WTC11 (cell line): ENCODE measurements at regions not wholly inside any gene's neighbourhood (a gene's known extent, or its start where the extent isn't known, plus 50 kb on each side); places are given as distances from the start of the nearest gene placed in this dataset.

Experiments
- ATAC-seq: fragments of 200-7000 bp; cut with Tn5 transposase; 2 replicates; pipeline ENCODE4 v1.10.0; 2021; ENCODE audit warnings: mild to moderate bottlenecking, moderate library complexity
- CTCF ChIA-PET: fragments of 300-600 bp; sonication (Branson Sonifier 250); formaldehyde crosslinking; loops from one replicate; lab custom pipeline; 2021; ENCODE audit warnings: antibody characterized with exemption; lab: Charles Lee
- POLR2A ChIA-PET: fragments of 350-600 bp; sonication (Branson Sonifier 250); formaldehyde crosslinking; loops from one replicate; lab custom pipeline; 2021; ENCODE audit warnings: antibody characterized with exemption; lab: Charles Lee
- DNase-seq: peaks from one replicate; pipeline ENCODE4 v3.0.0; 2021; ENCODE audit warnings: low spot score
- H3K27ac Mint-ChIP-seq: 2 replicates; pipeline ENCODE4 v1.8.0; 2021; ENCODE audit warnings: mixed read lengths
- H3K27me3 Mint-ChIP-seq: 2 replicates; pipeline ENCODE4 v1.8.0; 2021; ENCODE audit warnings: low read depth, mild to moderate bottlenecking, moderate library complexity, mixed read lengths
- H3K36me3 Mint-ChIP-seq: 2 replicates; pipeline ENCODE4 v1.8.0; 2021; ENCODE audit warnings: mixed read lengths
- H3K4me1 Mint-ChIP-seq: 2 replicates; pipeline ENCODE4 v1.8.0; 2022; ENCODE audit warnings: mixed read lengths
- H3K4me3 Mint-ChIP-seq: 2 replicates; pipeline ENCODE4 v1.8.0; 2021; ENCODE audit warnings: mild to moderate bottlenecking, moderate library complexity, mixed read lengths
- H3K9me3 Mint-ChIP-seq: 2 replicates; pipeline ENCODE4 v1.8.0; 2021; ENCODE audit warnings: mixed read lengths
- CREB1 ChIP-seq: sonication (generic); formaldehyde crosslinking; IDR thresholded peaks from 2 replicates; pipeline ENCODE4 v1.8.0; 2023; ENCODE audit warnings: mild to moderate bottlenecking, missing genetic modification reagents
- E2F4 ChIP-seq: sonication (generic); formaldehyde crosslinking; IDR thresholded peaks from 2 replicates; pipeline ENCODE4 v1.8.1; 2022; ENCODE audit warnings: low read depth, mild to moderate bottlenecking, moderate library complexity, missing genetic modification reagents, borderline replicate concordance
- ELF4 ChIP-seq: sonication (generic); formaldehyde crosslinking; IDR thresholded peaks from 2 replicates; pipeline ENCODE4 v1.8.1; 2022; ENCODE audit warnings: low read depth, mild to moderate bottlenecking, moderate library complexity, missing genetic modification reagents
- EMX1 ChIP-seq: fragments of 250-450 bp; sonication (Bioruptor Pico); IDR thresholded peaks from 2 replicates; pipeline ENCODE4 v1.8.0; 2021; ENCODE audit warnings: mild to moderate bottlenecking
- ETV6 ChIP-seq: sonication (generic); formaldehyde crosslinking; IDR thresholded peaks from 2 replicates; pipeline ENCODE4 v1.8.1; 2022; ENCODE audit warnings: mild to moderate bottlenecking, missing genetic modification reagents
- FOXJ3 ChIP-seq: sonication (generic); formaldehyde crosslinking; IDR thresholded peaks from 2 replicates; pipeline ENCODE4 v1.9.0; 2021; ENCODE audit warnings: missing genetic modification reagents, mild to moderate bottlenecking, borderline replicate concordance
- HMGA2 ChIP-seq: fragments of 250-450 bp; sonication (Bioruptor Pico); IDR thresholded peaks from 2 replicates; pipeline ENCODE4 v1.4.0; 2021; ENCODE audit warnings: mild to moderate bottlenecking, moderate library complexity
- IRF1 ChIP-seq: sonication (generic); formaldehyde crosslinking; IDR thresholded peaks from 2 replicates; pipeline ENCODE4 v1.8.0; 2023; ENCODE audit warnings: missing genetic modification reagents
- NR2C2 ChIP-seq: sonication (generic); formaldehyde crosslinking; IDR thresholded peaks from 2 replicates; pipeline ENCODE4 v1.8.0; 2022; ENCODE audit warnings: mild to moderate bottlenecking, missing genetic modification reagents
- RELA ChIP-seq: sonication (generic); formaldehyde crosslinking; IDR thresholded peaks from 2 replicates; pipeline ENCODE4 v1.8.1; 2022; ENCODE audit warnings: missing genetic modification reagents, mild to moderate bottlenecking, borderline replicate concordance
- SOX15 ChIP-seq: fragments of 250-450 bp; sonication (Bioruptor Pico); IDR thresholded peaks from 2 replicates; pipeline ENCODE4 v1.9.0; 2021; ENCODE audit warnings: mild to moderate bottlenecking
- SP1 ChIP-seq: sonication (generic); formaldehyde crosslinking; conservative IDR thresholded peaks from 2 replicates; pipeline ENCODE4 v1.8.1; 2022; ENCODE audit warnings: missing genetic modification reagents
- ZNF263 ChIP-seq: sonication (generic); formaldehyde crosslinking; IDR thresholded peaks from 2 replicates; pipeline ENCODE4 v1.8.1; 2022; ENCODE audit warnings: low read depth, mild to moderate bottlenecking, moderate library complexity, missing genetic modification reagents
- ZNF317 ChIP-seq: sonication (generic); formaldehyde crosslinking; IDR thresholded peaks from 2 replicates; pipeline ENCODE4 v1.8.1; 2023; ENCODE audit warnings: low read depth, mild to moderate bottlenecking, moderate library complexity, missing genetic modification reagents, borderline replicate concordance
- ZNF416 ChIP-seq: fragments of 250-450 bp; sonication (Bioruptor Pico); IDR thresholded peaks from 2 replicates; pipeline ENCODE4 v1.9.0; 2021; ENCODE audit warnings: mild to moderate bottlenecking, inconsistent platforms
- TF ChIP-seq, protein P1 (sequence below): sonication (generic); formaldehyde crosslinking; IDR thresholded peaks from 2 replicates; pipeline ENCODE4 v1.8.1; 2023; ENCODE audit warnings: mild to moderate bottlenecking, missing genetic modification reagents, moderate library complexity
- TF ChIP-seq, protein P2 (sequence below): sonication (generic); formaldehyde crosslinking; IDR thresholded peaks from 2 replicates; pipeline ENCODE4 v1.8.0; 2023; ENCODE audit warnings: missing genetic modification reagents, mild to moderate bottlenecking, borderline replicate concordance
- TF ChIP-seq, protein P3 (sequence below): sonication (generic); formaldehyde crosslinking; IDR thresholded peaks from 2 replicates; pipeline ENCODE4 v1.8.1; 2022; ENCODE audit warnings: mild to moderate bottlenecking, moderate library complexity, missing genetic modification reagents
- TF ChIP-seq, protein P4 (sequence below): fragments of 250-450 bp; sonication (Bioruptor Pico); IDR thresholded peaks from 2 replicates; pipeline ENCODE4 v2.1.2; 2022; ENCODE audit warnings: mild to moderate bottlenecking, moderate library complexity
- TF ChIP-seq, protein P5 (sequence below): sonication (generic); formaldehyde crosslinking; conservative IDR thresholded peaks from 2 replicates; pipeline ENCODE4 v1.8.1; 2022; ENCODE audit warnings: mild to moderate bottlenecking, missing genetic modification reagents

DNA sequence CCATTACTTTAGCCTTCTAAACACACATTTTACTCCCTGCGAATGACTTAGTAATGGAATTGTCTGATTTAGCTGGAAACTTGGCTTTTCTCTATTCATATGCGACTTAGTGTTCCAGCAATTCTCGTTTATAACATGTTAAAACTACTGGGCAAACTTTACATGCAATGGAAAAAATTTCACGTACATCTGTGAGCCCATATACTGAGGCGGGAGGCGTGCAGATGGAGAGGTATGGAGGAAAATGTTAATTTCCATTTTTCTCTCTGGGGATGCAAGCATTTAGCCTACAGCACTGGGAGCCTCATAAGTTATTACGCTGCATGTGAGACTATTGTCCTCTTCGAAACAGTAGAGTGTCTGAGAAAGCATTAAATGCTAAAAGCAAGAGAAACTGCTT lies 591.5 kb upstream of the ANKRD30A start:
- POLR2A ChIA-PET = no interaction called here
- no peak for ATAC-seq
- CTCF ChIA-PET = no interaction called here
- no peaks in the 10 kb centered on the region for H3K4me1 Mint-ChIP-seq
- H3K4me3 Mint-ChIP-seq = no peak overlapping the region
- peaks cover 22% of the 10 kb centered on the region for H3K9me3 Mint-ChIP-seq
- TF ChIP-seq ZNF317 (CRISPR knock-in tag) (no peak), HMGA2 (CRISPR knock-in tag) (no peak), NR2C2 (no peak)
- TF ChIP-seq, protein P1, sequence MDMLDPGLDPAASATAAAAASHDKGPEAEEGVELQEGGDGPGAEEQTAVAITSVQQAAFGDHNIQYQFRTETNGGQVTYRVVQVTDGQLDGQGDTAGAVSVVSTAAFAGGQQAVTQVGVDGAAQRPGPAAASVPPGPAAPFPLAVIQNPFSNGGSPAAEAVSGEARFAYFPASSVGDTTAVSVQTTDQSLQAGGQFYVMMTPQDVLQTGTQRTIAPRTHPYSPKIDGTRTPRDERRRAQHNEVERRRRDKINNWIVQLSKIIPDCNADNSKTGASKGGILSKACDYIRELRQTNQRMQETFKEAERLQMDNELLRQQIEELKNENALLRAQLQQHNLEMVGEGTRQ (CRISPR knock-in tag) = no peak
- H3K27ac Mint-ChIP-seq = no peak overlapping the region
- peaks cover 9% of the 10 kb centered on the region for H3K36me3 Mint-ChIP-seq
- no peak for DNase-seq
- H3K27me3 Mint-ChIP-seq = no peaks in the 10 kb centered on the region

GRCh38 chr10:36533316-36533715 lies 592.1 kb upstream of the ANKRD30A start:
- Mint-ChIP-seq H3K36me3 (peaks cover 9% of the 10 kb centered on the region), H3K4me1 (no peaks in the 10 kb centered on the region), H3K4me3 (no peak overlapping the region), H3K27ac (no peak overlapping the region), H3K9me3 (peaks cover 28% of the 10 kb centered on the region), H3K27me3 (no peaks in the 10 kb centered on the region)
- TF ChIP-seq E2F4 (CRISPR knock-in tag) = no peak
- TF ChIP-seq, protein P2, sequence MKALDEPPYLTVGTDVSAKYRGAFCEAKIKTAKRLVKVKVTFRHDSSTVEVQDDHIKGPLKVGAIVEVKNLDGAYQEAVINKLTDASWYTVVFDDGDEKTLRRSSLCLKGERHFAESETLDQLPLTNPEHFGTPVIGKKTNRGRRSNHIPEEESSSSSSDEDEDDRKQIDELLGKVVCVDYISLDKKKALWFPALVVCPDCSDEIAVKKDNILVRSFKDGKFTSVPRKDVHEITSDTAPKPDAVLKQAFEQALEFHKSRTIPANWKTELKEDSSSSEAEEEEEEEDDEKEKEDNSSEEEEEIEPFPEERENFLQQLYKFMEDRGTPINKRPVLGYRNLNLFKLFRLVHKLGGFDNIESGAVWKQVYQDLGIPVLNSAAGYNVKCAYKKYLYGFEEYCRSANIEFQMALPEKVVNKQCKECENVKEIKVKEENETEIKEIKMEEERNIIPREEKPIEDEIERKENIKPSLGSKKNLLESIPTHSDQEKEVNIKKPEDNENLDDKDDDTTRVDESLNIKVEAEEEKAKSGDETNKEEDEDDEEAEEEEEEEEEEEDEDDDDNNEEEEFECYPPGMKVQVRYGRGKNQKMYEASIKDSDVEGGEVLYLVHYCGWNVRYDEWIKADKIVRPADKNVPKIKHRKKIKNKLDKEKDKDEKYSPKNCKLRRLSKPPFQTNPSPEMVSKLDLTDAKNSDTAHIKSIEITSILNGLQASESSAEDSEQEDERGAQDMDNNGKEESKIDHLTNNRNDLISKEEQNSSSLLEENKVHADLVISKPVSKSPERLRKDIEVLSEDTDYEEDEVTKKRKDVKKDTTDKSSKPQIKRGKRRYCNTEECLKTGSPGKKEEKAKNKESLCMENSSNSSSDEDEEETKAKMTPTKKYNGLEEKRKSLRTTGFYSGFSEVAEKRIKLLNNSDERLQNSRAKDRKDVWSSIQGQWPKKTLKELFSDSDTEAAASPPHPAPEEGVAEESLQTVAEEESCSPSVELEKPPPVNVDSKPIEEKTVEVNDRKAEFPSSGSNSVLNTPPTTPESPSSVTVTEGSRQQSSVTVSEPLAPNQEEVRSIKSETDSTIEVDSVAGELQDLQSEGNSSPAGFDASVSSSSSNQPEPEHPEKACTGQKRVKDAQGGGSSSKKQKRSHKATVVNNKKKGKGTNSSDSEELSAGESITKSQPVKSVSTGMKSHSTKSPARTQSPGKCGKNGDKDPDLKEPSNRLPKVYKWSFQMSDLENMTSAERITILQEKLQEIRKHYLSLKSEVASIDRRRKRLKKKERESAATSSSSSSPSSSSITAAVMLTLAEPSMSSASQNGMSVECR (CRISPR knock-in tag) = no peak
- TF ChIP-seq, protein P3, sequence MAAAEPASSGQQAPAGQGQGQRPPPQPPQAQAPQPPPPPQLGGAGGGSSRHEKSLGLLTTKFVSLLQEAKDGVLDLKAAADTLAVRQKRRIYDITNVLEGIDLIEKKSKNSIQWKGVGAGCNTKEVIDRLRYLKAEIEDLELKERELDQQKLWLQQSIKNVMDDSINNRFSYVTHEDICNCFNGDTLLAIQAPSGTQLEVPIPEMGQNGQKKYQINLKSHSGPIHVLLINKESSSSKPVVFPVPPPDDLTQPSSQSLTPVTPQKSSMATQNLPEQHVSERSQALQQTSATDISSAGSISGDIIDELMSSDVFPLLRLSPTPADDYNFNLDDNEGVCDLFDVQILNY = no peak
- no peak for TF ChIP-seq ZNF416 (CRISPR knock-in tag)
- TF ChIP-seq, protein P4, sequence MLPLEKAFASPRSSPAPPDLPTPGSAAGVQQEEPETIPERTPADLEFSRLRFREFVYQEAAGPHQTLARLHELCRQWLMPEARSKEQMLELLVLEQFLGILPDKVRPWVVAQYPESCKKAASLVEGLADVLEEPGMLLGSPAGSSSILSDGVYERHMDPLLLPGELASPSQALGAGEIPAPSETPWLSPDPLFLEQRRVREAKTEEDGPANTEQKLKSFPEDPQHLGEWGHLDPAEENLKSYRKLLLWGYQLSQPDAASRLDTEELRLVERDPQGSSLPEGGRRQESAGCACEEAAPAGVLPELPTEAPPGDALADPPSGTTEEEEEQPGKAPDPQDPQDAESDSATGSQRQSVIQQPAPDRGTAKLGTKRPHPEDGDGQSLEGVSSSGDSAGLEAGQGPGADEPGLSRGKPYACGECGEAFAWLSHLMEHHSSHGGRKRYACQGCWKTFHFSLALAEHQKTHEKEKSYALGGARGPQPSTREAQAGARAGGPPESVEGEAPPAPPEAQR = no peak
- no peak for TF ChIP-seq SOX15 (CRISPR knock-in tag)
- TF ChIP-seq CREB1 = no peak
- ChIA-PET CTCF (no interaction called here), POLR2A (no interaction called here)
- DNase-seq (no peak), ATAC-seq (no peak)

- Mint-ChIP-seq H3K4me1 (no peaks in the 10 kb centered on the region), H3K4me3 (no peak overlapping the region)
- DNase-seq = no peak
- TF ChIP-seq IRF1 = no peak
- no peak for TF ChIP-seq EMX1 (CRISPR knock-in tag)
- TF ChIP-seq CREB1 = no peak
- TF ChIP-seq, protein P1 (CRISPR knock-in tag) = no peak
- no peak for TF ChIP-seq SP1
- TF ChIP-seq RELA (CRISPR knock-in tag) = no peak
- no peak for TF ChIP-seq ZNF263 (CRISPR knock-in tag)
- no peak for TF ChIP-seq FOXJ3 (CRISPR knock-in tag)
- TF ChIP-seq, protein P5, sequence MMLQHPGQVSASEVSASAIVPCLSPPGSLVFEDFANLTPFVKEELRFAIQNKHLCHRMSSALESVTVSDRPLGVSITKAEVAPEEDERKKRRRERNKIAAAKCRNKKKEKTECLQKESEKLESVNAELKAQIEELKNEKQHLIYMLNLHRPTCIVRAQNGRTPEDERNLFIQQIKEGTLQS (CRISPR knock-in tag) = no peak
- no peak for TF ChIP-seq ZNF317 (CRISPR knock-in tag)
- no peak for TF ChIP-seq ELF4 (CRISPR knock-in tag)
- no peak for TF ChIP-seq ETV6 (CRISPR knock-in tag)
- TF ChIP-seq, all 79 proteins: peak for 0
- H3K27ac Mint-ChIP-seq = no peak overlapping the region
- peaks cover 9% of the 10 kb centered on the region for H3K36me3 Mint-ChIP-seq
- ChIA-PET CTCF (no interaction called here), POLR2A (no interaction called here)
- H3K9me3 Mint-ChIP-seq = peaks cover 33% of the 10 kb centered on the region
- ATAC-seq = no peak
- H3K27me3 Mint-ChIP-seq = no peaks in the 10 kb centered on the region
These were observed 593.8 kb upstream of the ANKRD30A start for GRCh38 chr10:36531621-36532020.
